B cell (primary cell): ENCODE measurements at regions not wholly inside any gene's neighbourhood (a gene's known extent, or its start where the extent isn't known, plus 50 kb on each side); places are given as distances from the start of the nearest gene placed in this dataset.

ENCODE experiments used
- ATAC-seq: fragments of 200-7000 bp; cut with Tn5 transposase; one replicate; pipeline ENCODE4 v1.10.0; 2021; ENCODE audit warnings: low read depth, mild to moderate bottlenecking, moderate number of reproducible peaks, moderate library complexity
- CTCF ChIA-PET: fragments of 350-600 bp; sonication (Branson Sonifier 250); formaldehyde crosslinking; loops from one replicate; lab custom pipeline; 2021; ENCODE audit warnings: antibody characterized with exemption, inconsistent platforms; lab: Charles Lee
- POLR2A ChIA-PET: fragments of 350-600 bp; sonication (Branson Sonifier 250); formaldehyde crosslinking; loops from one replicate; lab custom pipeline; 2021; ENCODE audit warnings: antibody characterized with exemption; lab: Charles Lee
- DNase-seq: peaks from one replicate; pipeline ENCODE4 v3.0.0; 2013
- H2AFZ ChIP-seq: 2 replicates; pipeline ENCODE4 v1.6.1; 2012; ENCODE audit warnings: mild to moderate bottlenecking, low read depth, low read length; ENCODE audit not compliant: insufficient read depth, poor library complexity, severe bottlenecking
- H3K27ac ChIP-seq, 2 donors: 1 replicate in 1 of 2; 2 replicates in 1 of 2; pipeline ENCODE4 v1.5.1; 2012 to 2013; ENCODE audit warnings: low read length in 2 of 2, mild to moderate bottlenecking in 2 of 2, moderate library complexity in 1 of 2
- H3K27me3 ChIP-seq, 4 experiments: fragments of 200-600 bp in 1 of 4; sonication (generic) in 1 of 4; replicated peaks in 1 of 4; 1 replicate in 2 of 4; 2 replicates in 2 of 4; pipeline versions ENCODE4 v1.6.1 to v1.7.0; 2013 to 2016; ENCODE audit warnings: low read length in 3 of 4, mild to moderate bottlenecking in 2 of 4, mixed read lengths in 1 of 4, moderate library complexity in 1 of 4; ENCODE audit not compliant: insufficient read depth in 4 of 4, control insufficient read depth in 3 of 4; ENCODE audit errors: control extremely low read depth in 1 of 4
- H3K36me3 ChIP-seq, 2 experiments: replicated peaks in 1 of 2; 1 replicate in 1 of 2; 2 replicates in 1 of 2; pipeline versions ENCODE4 v1.6.1 to v1.7.1; 2013; ENCODE audit warnings: low read length in 1 of 2; ENCODE audit not compliant: insufficient read depth in 2 of 2, control insufficient read depth in 1 of 2; ENCODE audit errors: control extremely low read depth in 1 of 2, extremely low read depth in 1 of 2
- H3K4me1 ChIP-seq, 2 donors: fragments of 200-600 bp in 1 of 2; sonication (generic) in 1 of 2; 1 replicate in 1 of 2; 2 replicates in 1 of 2; pipeline versions ENCODE4 v1.5.1 to v1.6.1; 2013 to 2017; ENCODE audit warnings: low read length in 2 of 2; ENCODE audit not compliant: control insufficient read depth in 2 of 2, insufficient read depth in 2 of 2
- H3K4me2 ChIP-seq: replicated peaks from 2 replicates; pipeline ENCODE3; 2012; ENCODE audit warnings: mild to moderate bottlenecking, low read depth, low read length; ENCODE audit not compliant: poor library complexity, severe bottlenecking
- H3K4me3 ChIP-seq, 5 experiments: fragments of 200-600 bp in 1 of 5; sonication (generic) in 1 of 5; 1 replicate in 3 of 5; 2 replicates in 2 of 5; pipeline versions ENCODE4 v1.5.1 to v1.7.0; 2011 to 2016; ENCODE audit warnings: low read length in 4 of 5, mild to moderate bottlenecking in 4 of 5, low read depth in 2 of 5, control low read depth in 1 of 5, moderate library complexity in 1 of 5; ENCODE audit not compliant: insufficient read depth in 1 of 5; ENCODE audit errors: control extremely low read depth in 1 of 5, extremely low read depth in 1 of 5
- H3K79me2 ChIP-seq: fragments of 200-600 bp; sonication (generic); one replicate; pipeline ENCODE4 v1.6.0; 2016; ENCODE audit warnings: low read length; ENCODE audit not compliant: control insufficient read depth, insufficient read depth
- H3K9ac ChIP-seq: fragments of 200-600 bp; sonication (generic); 2 replicates; pipeline ENCODE4 v1.6.1; 2017; ENCODE audit warnings: mild to moderate bottlenecking, low read length, moderate library complexity
- H3K9me3 ChIP-seq, 3 donors: one replicate each; pipeline versions ENCODE4 v1.6.1 to v1.7.1; 2013; ENCODE audit warnings: low read length in 2 of 3; ENCODE audit not compliant: control insufficient read depth in 2 of 3, insufficient read depth in 1 of 3; ENCODE audit errors: control extremely low read depth in 1 of 3
- H4K20me1 ChIP-seq: 2 replicates; pipeline ENCODE4 v1.6.0; 2012; ENCODE audit warnings: mild to moderate bottlenecking, low read length; ENCODE audit not compliant: insufficient read depth, control insufficient read depth, poor library complexity, severe bottlenecking
- H3K27ac Mint-ChIP-seq: one replicate; pipeline ENCODE4 v1.8.0; 2021; ENCODE audit warnings: mixed read lengths
- H3K27me3 Mint-ChIP-seq: one replicate; pipeline ENCODE4 v1.8.0; 2021; ENCODE audit warnings: mixed read lengths
- H3K4me1 Mint-ChIP-seq: one replicate; pipeline ENCODE4 v1.8.0; 2021; ENCODE audit warnings: mixed read lengths
- H3K4me3 Mint-ChIP-seq: one replicate; pipeline ENCODE4 v1.8.0; 2021; ENCODE audit warnings: mixed read lengths
- H3K9me3 Mint-ChIP-seq: one replicate; pipeline ENCODE4 v1.8.0; 2022; ENCODE audit warnings: mixed read lengths; ENCODE audit not compliant: insufficient read depth
- CTCF ChIP-seq: fragments of 200-600 bp; IDR thresholded peaks from one replicate; pipeline ENCODE4 v1.8.0; 2022; ENCODE audit warnings: antibody characterized with exemption, mild to moderate bottlenecking
- EZH2 ChIP-seq: IDR thresholded peaks from 2 replicates; pipeline ENCODE4 v1.6.1; 2012; ENCODE audit warnings: borderline replicate concordance, low read depth, mild to moderate bottlenecking, moderate library complexity, low read length; ENCODE audit not compliant: insufficient read depth, poor library complexity, severe bottlenecking
- WGBS: methylation state at CpG from one replicate; pipeline ENCODE4 v1.1.5; 2013; ENCODE audit warnings: missing lambda C conversion rate; ENCODE audit not compliant: insufficient coverage; 5-methylcytosine and 5-hydroxymethylcytosine counted together
- intact Hi-C: fragments of 100-400 bp; cut with micrococcal nuclease; formaldehyde crosslinking; loops from one replicate; pipeline ENCODE4 v1.10.0; 2022

- Histone ChIP-seq H3K36me3 (peaks cover 5 to 43% of the 10 kb centered on the region in 2 experiments), H2AFZ (peak overlapping the region; percentile 45), H4K20me1 (peaks cover 32% of the 10 kb centered on the region), H3K9ac (peak overlapping the region; percentile 56), H3K9me3 (no peaks in the 10 kb centered on the region), H3K4me3 (peak overlapping the region; percentile 12 to 56 (median 38)), H3K27me3 (no peaks in the 10 kb centered on the region), H3K4me2 (peak overlapping the region; percentile 87), H3K4me1 (peaks cover 90 to 98% of the 10 kb centered on the region in 2 donors), H3K27ac (peak overlapping the region; percentile 55 to 89), H3K79me2 (peaks cover 93% of the 10 kb centered on the region)
- peaks cover 2% of the 10 kb centered on the region for H3K9me3 Mint-ChIP-seq
- under 1% methylated on average over 13 of the region's 13 CpGs for WGBS
- ATAC-seq: peak; percentile 78
- intact Hi-C loops: loop anchor here (1.0 to 2.0 kb wide), 6 partner anchors 10 to 65 kb away; no protein-coding TSS in a partner anchor
- peak overlapping the region; percentile 95 for H3K27ac Mint-ChIP-seq
- peaks cover 86% of the 10 kb centered on the region for H3K4me1 Mint-ChIP-seq
- CTCF ChIA-PET: interaction anchor here (0.7 to 5.9 kb wide), 13 partner anchors 9 to 140 kb away, joined by 3 to 31 read pairs (median 5); no protein-coding TSS in a partner anchor
- TF ChIP-seq EZH2: no peak
- TF ChIP-seq CTCF: no peak
- no peaks in the 10 kb centered on the region for H3K27me3 Mint-ChIP-seq
- H3K4me3 Mint-ChIP-seq: peak overlapping the region; percentile 81
- POLR2A ChIA-PET: interaction anchor here (0.6 to 3.6 kb wide), 18 partner anchors 9 to 909 kb away, joined by 3 to 45 read pairs (median 4); partner anchors contain the start of gene TNRC6C
- DNase-seq: peak; percentile 94
Observed at GRCh38 chr17:77465358-77466041, 324.7 kb downstream of the SEC14L1 start.

- DNase-seq (no peak), ATAC-seq (no peak)
- H3K4me3 Mint-ChIP-seq: peak overlapping the region; percentile 81
- 46% methylated on average over 13 of the region's 13 CpGs for WGBS
- TF ChIP-seq EZH2 (no peak), CTCF (no peak)
- Histone ChIP-seq H3K4me2 (peak overlapping the region; percentile 87), H4K20me1 (peaks cover 39% of the 10 kb centered on the region), H3K36me3 (peaks cover 5 to 49% of the 10 kb centered on the region in 2 experiments), H3K9ac (peak overlapping the region; percentile 56), H3K27ac (peak overlapping the region; percentile 55 to 89), H3K27me3 (no peaks in the 10 kb centered on the region), H3K4me3 (peak overlapping the region in 4 of 5 experiments; percentile 12 to 56 (median 34)), H3K4me1 (peaks cover 90 to 98% of the 10 kb centered on the region in 2 donors), H3K9me3 (no peaks in the 10 kb centered on the region), H2AFZ (no peak overlapping the region), H3K79me2 (peaks cover 93% of the 10 kb centered on the region)
- H3K27me3 Mint-ChIP-seq: no peaks in the 10 kb centered on the region
- intact Hi-C loops: no loop called here
- ChIA-PET POLR2A (interaction anchor here (0.6 to 3.6 kb wide), 18 partner anchors 8 to 910 kb away, joined by 3 to 45 read pairs (median 4); partner anchors contain the start of gene TNRC6C), CTCF (interaction anchor here (0.8 to 5.9 kb wide), 12 partner anchors 8 to 141 kb away, joined by 3 to 31 read pairs (median 6); no protein-coding TSS in a partner anchor)
- H3K4me1 Mint-ChIP-seq: peaks cover 87% of the 10 kb centered on the region
- H3K9me3 Mint-ChIP-seq: peaks cover 2% of the 10 kb centered on the region
- H3K27ac Mint-ChIP-seq: peak overlapping the region; percentile 95
Observed at GRCh38 chr17:77466140-77466539, 325.4 kb downstream of the SEC14L1 start.
